ENCODE measurements at regions not wholly inside any gene's neighbourhood (a gene's known extent, or its start where the extent isn't known, plus 50 kb on each side); places are given as distances from the start of the nearest gene placed in this dataset.

- no peak for TF ChIP-seq CTCF (IDR thresholded peaks at IDR 0.05; ENCODE audit: unreplicated experiment)
- no peaks in the 10 kb centered on the region for H3K36me3 Mint-ChIP-seq (ENCODE audit: low read depth, unreplicated experiment)
- H3K27ac Mint-ChIP-seq (ENCODE audit: unreplicated experiment), result no peak overlapping the region
- H3K9me3 Mint-ChIP-seq (ENCODE audit: unreplicated experiment), result no peaks in the 10 kb centered on the region
- H3K4me1 Mint-ChIP-seq (ENCODE audit: unreplicated experiment), result no peaks in the 10 kb centered on the region
- no peaks in the 10 kb centered on the region for H3K27me3 Mint-ChIP-seq (ENCODE audit: unreplicated experiment)
- no peak for DNase-seq (ENCODE audit: low spot score)
- no peak overlapping the region for H3K4me3 Mint-ChIP-seq (ENCODE audit: unreplicated experiment)
These were observed 636.5 kb upstream of the PTCHD4 start for GRCh38 chr6:48747471-48747870.

- Mint-ChIP-seq H3K4me1 (ENCODE audit: unreplicated experiment) (no peaks in the 10 kb centered on the region), H3K27me3 (ENCODE audit: unreplicated experiment) (no peaks in the 10 kb centered on the region), H3K4me3 (ENCODE audit: unreplicated experiment) (no peak overlapping the region), H3K27ac (ENCODE audit: unreplicated experiment) (no peak overlapping the region), H3K9me3 (ENCODE audit: unreplicated experiment) (no peaks in the 10 kb centered on the region), H3K36me3 (ENCODE audit: low read depth, unreplicated experiment) (no peaks in the 10 kb centered on the region)
- no peak for DNase-seq (ENCODE audit: low spot score)
- no peak for TF ChIP-seq CTCF (IDR thresholded peaks at IDR 0.05; ENCODE audit: unreplicated experiment)
These were observed 636.0 kb upstream of the PTCHD4 start for GRCh38 chr6:48747040-48747439.

GRCh38 chr6:48744948-48745347 is 634.0 kb upstream of the PTCHD4 start:
- DNase-seq (ENCODE audit: low spot score), result no peak
- H3K27me3 Mint-ChIP-seq (ENCODE audit: unreplicated experiment), result no peaks in the 10 kb centered on the region
- no peak overlapping the region for H3K27ac Mint-ChIP-seq (ENCODE audit: unreplicated experiment)
- no peak for TF ChIP-seq CTCF (IDR thresholded peaks at IDR 0.05; ENCODE audit: unreplicated experiment)
- H3K4me3 Mint-ChIP-seq (ENCODE audit: unreplicated experiment), result no peak overlapping the region
- H3K36me3 Mint-ChIP-seq (ENCODE audit: low read depth, unreplicated experiment), result no peaks in the 10 kb centered on the region
- H3K4me1 Mint-ChIP-seq (ENCODE audit: unreplicated experiment), result no peaks in the 10 kb centered on the region
- no peaks in the 10 kb centered on the region for H3K9me3 Mint-ChIP-seq (ENCODE audit: unreplicated experiment)

GRCh38 chr6:48743738-48744137 is 632.7 kb upstream of the PTCHD4 start:
- no peaks in the 10 kb centered on the region for H3K4me1 Mint-ChIP-seq (ENCODE audit: unreplicated experiment)
- no peak for TF ChIP-seq CTCF (IDR thresholded peaks at IDR 0.05; ENCODE audit: unreplicated experiment)
- H3K9me3 Mint-ChIP-seq (ENCODE audit: unreplicated experiment), result no peaks in the 10 kb centered on the region
- DNase-seq (ENCODE audit: low spot score), result no peak
- H3K4me3 Mint-ChIP-seq (ENCODE audit: unreplicated experiment), result no peak overlapping the region
- no peaks in the 10 kb centered on the region for H3K36me3 Mint-ChIP-seq (ENCODE audit: low read depth, unreplicated experiment)
- no peak overlapping the region for H3K27ac Mint-ChIP-seq (ENCODE audit: unreplicated experiment)
- H3K27me3 Mint-ChIP-seq (ENCODE audit: unreplicated experiment), result no peaks in the 10 kb centered on the region

DNA sequence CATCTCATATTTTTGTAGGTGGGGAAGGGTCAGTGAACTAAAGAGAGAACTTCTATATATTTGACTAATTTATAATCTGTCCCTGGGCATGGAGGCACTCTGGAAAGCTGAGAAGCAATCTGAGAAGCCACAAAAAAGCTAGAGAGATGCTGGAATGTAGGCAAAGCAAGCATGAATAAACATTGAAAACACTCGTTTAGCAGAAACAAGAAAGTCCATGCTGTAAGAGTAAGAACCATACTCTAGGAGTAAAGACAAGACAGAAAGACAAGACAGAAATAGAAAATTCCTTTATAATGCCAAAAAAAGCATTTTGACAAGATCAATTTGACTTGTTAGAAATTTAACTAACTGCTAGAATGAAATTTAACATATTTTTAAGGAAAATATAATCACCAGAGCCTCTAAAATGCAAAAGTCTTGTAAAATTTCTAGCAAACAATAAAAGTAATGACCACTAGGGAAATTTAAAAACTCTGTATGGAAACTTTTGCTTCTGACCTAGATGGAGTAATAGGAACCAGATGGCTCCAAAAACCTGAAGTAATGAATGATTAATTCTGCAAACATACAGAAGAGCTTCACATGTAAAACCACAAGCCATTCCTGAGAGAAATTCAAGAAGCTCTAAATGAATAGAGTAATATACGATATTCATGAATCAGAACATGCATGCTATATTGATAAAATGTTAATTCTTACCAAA is 625.7 kb upstream of the PTCHD4 start:
- no peaks in the 10 kb centered on the region for H3K27me3 Mint-ChIP-seq (ENCODE audit: unreplicated experiment)
- H3K27ac Mint-ChIP-seq (ENCODE audit: unreplicated experiment), result no peak overlapping the region
- TF ChIP-seq CTCF (IDR thresholded peaks at IDR 0.05; ENCODE audit: unreplicated experiment), result no peak
- H3K4me3 Mint-ChIP-seq (ENCODE audit: unreplicated experiment), result no peak overlapping the region
- DNase-seq (ENCODE audit: low spot score), result no peak
- H3K4me1 Mint-ChIP-seq (ENCODE audit: unreplicated experiment), result no peaks in the 10 kb centered on the region
- H3K36me3 Mint-ChIP-seq (ENCODE audit: low read depth, unreplicated experiment), result no peaks in the 10 kb centered on the region
- no peaks in the 10 kb centered on the region for H3K9me3 Mint-ChIP-seq (ENCODE audit: unreplicated experiment)
